Astrocyte (in vitro differentiated cells and primary cell): ENCODE measurements at regions not wholly inside any gene's neighbourhood (a gene's known extent, or its start where the extent isn't known, plus 50 kb on each side); places are given as distances from the start of the nearest gene placed in this dataset.

Source experiments
- CTCF ChIP-seq: IDR thresholded peaks from 2 replicates; pipeline ENCODE4 v1.5.1; 2011; ENCODE audit warnings: low read depth, mild to moderate bottlenecking, inconsistent platforms, low read length, moderate library complexity; ENCODE audit not compliant: insufficient read depth
- EZH2 ChIP-seq: IDR thresholded peaks from 2 replicates; pipeline ENCODE4 v1.6.1; 2012; ENCODE audit warnings: mild to moderate bottlenecking, low read length, inconsistent platforms; ENCODE audit not compliant: insufficient read depth

DNA sequence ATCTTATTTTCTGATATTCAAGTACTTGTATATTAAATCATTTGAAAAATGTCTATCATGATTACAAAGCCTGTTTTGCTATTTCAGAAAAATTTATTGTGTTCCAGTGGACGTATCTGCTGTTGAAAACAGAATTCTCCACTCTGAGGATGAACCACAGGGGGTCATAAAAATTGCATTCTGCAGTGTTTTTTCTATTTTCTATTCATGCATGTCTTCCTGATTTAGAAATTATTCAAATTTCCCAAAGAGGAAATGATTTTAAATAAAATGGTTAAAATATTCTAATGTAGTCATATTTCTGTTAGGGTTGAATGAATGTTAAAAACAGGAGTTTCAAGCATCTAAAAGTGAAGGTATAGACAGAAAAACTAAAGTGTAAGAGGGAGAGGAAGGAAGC is 111.5 kb upstream of the ANKRD55 start:
- TF ChIP-seq EZH2 (no peak), CTCF (no peak)
